ENCODE measurements at regions not wholly inside any gene's neighbourhood (a gene's known extent, or its start where the extent isn't known, plus 50 kb on each side); places are given as distances from the start of the nearest gene placed in this dataset.

- Histone ChIP-seq H3K9me3 (no peaks in the 10 kb centered on the region), H3K4me1 (no peaks in the 10 kb centered on the region), H3K27me3 (no peaks in the 10 kb centered on the region), H3K4me3 (no peak overlapping the region), H3K9ac (ENCODE audit: low read depth in 2 of 2, low read length in 2 of 2) (no peak overlapping the region), H3K27ac (no peak overlapping the region), H3K36me3 (no peaks in the 10 kb centered on the region)
- no peak for TF ChIP-seq CTCF (IDR thresholded peaks at IDR 0.05)
- no peak for DNase-seq
- intact Hi-C loops (cut with DNase I), result no loop called here
Measured at GRCh38 chr5:3858524-3858923, 262.9 kb downstream of the IRX1 start.

GRCh38 chr5:3862906-3863305 is 267.3 kb downstream of the IRX1 start:
- no peak overlapping the region for H3K9ac ChIP-seq (ENCODE audit: low read depth in 2 of 2, low read length in 2 of 2)
- H3K4me3 ChIP-seq, result no peak overlapping the region
- no peak for DNase-seq
- no peaks in the 10 kb centered on the region for H3K9me3 ChIP-seq
- no peaks in the 10 kb centered on the region for H3K27me3 ChIP-seq
- H3K36me3 ChIP-seq, result no peaks in the 10 kb centered on the region
- intact Hi-C loops (cut with DNase I), result no loop called here
- no peak overlapping the region for H3K27ac ChIP-seq
- no peak for TF ChIP-seq CTCF (IDR thresholded peaks at IDR 0.05)
- H3K4me1 ChIP-seq, result no peaks in the 10 kb centered on the region

DNA sequence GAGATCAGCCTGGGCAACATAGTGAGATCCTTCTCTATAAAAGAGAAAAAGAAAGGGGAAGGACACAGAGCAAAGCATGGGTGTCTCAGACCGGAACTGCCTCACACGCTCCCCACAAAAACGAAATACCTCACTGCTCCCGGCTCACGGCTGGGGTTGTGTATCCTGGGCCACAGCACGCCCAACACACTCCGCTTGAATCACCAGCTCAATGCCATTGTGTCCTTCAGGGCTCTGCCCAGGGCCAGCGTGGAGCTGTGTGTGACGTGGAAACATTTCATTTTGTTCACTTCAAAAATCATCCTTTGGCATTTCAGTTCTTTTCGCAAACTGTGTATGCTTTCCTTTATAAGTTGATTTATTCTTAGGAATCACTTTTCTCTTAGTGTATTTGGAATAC is 279.5 kb downstream of the IRX1 start:
- no peaks in the 10 kb centered on the region for H3K27me3 ChIP-seq
- H3K4me1 ChIP-seq, result no peaks in the 10 kb centered on the region
- TF ChIP-seq CTCF (IDR thresholded peaks at IDR 0.05), result no peak
- no peak for DNase-seq
- H3K9me3 ChIP-seq, result no peaks in the 10 kb centered on the region
- no peak overlapping the region for H3K27ac ChIP-seq
- H3K36me3 ChIP-seq, result no peaks in the 10 kb centered on the region
- no peak overlapping the region for H3K4me3 ChIP-seq
- no peak overlapping the region for H3K9ac ChIP-seq (ENCODE audit: low read depth in 2 of 2, low read length in 2 of 2)
- intact Hi-C loops (cut with DNase I), result no loop called here

DNA sequence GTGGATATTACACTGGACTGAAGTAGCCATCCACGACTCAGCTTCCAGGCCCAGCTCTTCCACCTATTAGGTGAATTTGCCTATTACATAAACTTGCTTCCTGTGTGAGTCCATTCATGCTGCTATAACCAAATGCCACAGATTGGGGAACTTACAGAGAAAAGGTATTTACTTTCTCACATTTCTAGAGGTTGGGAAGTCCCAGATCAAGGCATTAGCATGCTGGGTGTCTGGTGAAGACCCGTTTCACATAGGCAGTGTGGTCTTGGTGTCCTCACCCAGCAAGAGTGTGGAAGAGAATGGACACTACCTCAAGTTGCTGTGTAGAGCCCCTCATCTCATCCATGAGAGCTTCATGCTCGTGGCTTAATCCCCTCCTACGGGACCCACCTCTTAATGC is 282.6 kb downstream of the IRX1 start:
- Histone ChIP-seq H3K4me3 (no peak overlapping the region), H3K9ac (ENCODE audit: low read depth in 2 of 2, low read length in 2 of 2) (no peak overlapping the region), H3K9me3 (no peaks in the 10 kb centered on the region), H3K36me3 (no peaks in the 10 kb centered on the region), H3K27me3 (no peaks in the 10 kb centered on the region), H3K27ac (no peak overlapping the region), H3K4me1 (no peaks in the 10 kb centered on the region)
- no peak for DNase-seq
- TF ChIP-seq CTCF (IDR thresholded peaks at IDR 0.05), result no peak
- intact Hi-C loops (cut with DNase I), result no loop called here

GRCh38 chr5:3883040-3883439 is 287.4 kb downstream of the IRX1 start:
- no peaks in the 10 kb centered on the region for H3K36me3 ChIP-seq
- no peak for TF ChIP-seq CTCF (IDR thresholded peaks at IDR 0.05)
- DNase-seq, result no peak
- intact Hi-C loops (cut with DNase I), result no loop called here
- H3K4me1 ChIP-seq, result no peaks in the 10 kb centered on the region
- no peak overlapping the region for H3K4me3 ChIP-seq
- no peak overlapping the region for H3K27ac ChIP-seq
- H3K27me3 ChIP-seq, result no peaks in the 10 kb centered on the region
- no peaks in the 10 kb centered on the region for H3K9me3 ChIP-seq
- H3K9ac ChIP-seq (ENCODE audit: low read depth in 2 of 2, low read length in 2 of 2), result no peak overlapping the region

Measured in colonic mucosa (tissue), 4 donors.